H1 (cell line): ENCODE measurements at regions not wholly inside any gene's neighbourhood (a gene's known extent, or its start where the extent isn't known, plus 50 kb on each side); places are given as distances from the start of the nearest gene placed in this dataset.

Experiments used
- CTCF ChIA-PET: fragments of 300-600 bp; sonication (Branson Sonifier 250); formaldehyde crosslinking; loops from one replicate; lab custom pipeline; 2021; ENCODE audit not compliant: partially characterized antibody; lab: Charles Lee
- POLR2A ChIA-PET: fragments of 300-600 bp; sonication (Branson Sonifier 250); formaldehyde crosslinking; loops from one replicate; lab custom pipeline; 2021; ENCODE audit warnings: inconsistent platforms; ENCODE audit not compliant: partially characterized antibody; lab: Charles Lee
- DNase-seq, 2 experiments: peaks; one replicate each; pipeline versions ENCODE4 v3.0.0 to v3.0.0-alpha.2; 2010 to 2022; ENCODE audit warnings: low spot score in 2 of 2, low read depth in 1 of 2, mixed read lengths in 1 of 2
- FAIRE-seq: peaks from 2 replicates; lab custom pipeline; 2011; peaks lifted over from hg19 to GRCh38; lab: Jason Lieb, UNC
- H2AFZ ChIP-seq: 2 replicates; pipeline ENCODE4 v1.8.1; 2012; ENCODE audit warnings: low read length, inconsistent platforms
- H2AK5ac ChIP-seq: 2 replicates; pipeline ENCODE4 v1.6.1; 2013; ENCODE audit warnings: low read depth, low read length
- H2BK120ac ChIP-seq: replicated peaks from 2 replicates; pipeline ENCODE3; 2013; ENCODE audit warnings: low read depth, low read length, inconsistent platforms
- H2BK12ac ChIP-seq: 2 replicates; pipeline ENCODE4 v1.6.1; 2013; ENCODE audit warnings: low read depth, low read length
- H2BK15ac ChIP-seq: 2 replicates; pipeline ENCODE4 v1.6.1; 2013; ENCODE audit warnings: low read length
- H2BK20ac ChIP-seq: 2 replicates; pipeline ENCODE4 v1.6.1; 2013; ENCODE audit warnings: low read length
- H2BK5ac ChIP-seq: 2 replicates; pipeline ENCODE4 v1.6.1; 2013; ENCODE audit warnings: low read depth, low read length
- H3K14ac ChIP-seq: 2 replicates; pipeline ENCODE4 v1.6.1; 2013; ENCODE audit warnings: inconsistent platforms; ENCODE audit not compliant: insufficient read length
- H3K18ac ChIP-seq: 2 replicates; pipeline ENCODE4 v1.6.1; 2013; ENCODE audit warnings: low read length; ENCODE audit errors: extremely low read depth
- H3K23ac ChIP-seq: 2 replicates; pipeline ENCODE4 v1.6.1; 2013; ENCODE audit warnings: inconsistent platforms; ENCODE audit not compliant: insufficient read length
- H3K23me2 ChIP-seq: 2 replicates; pipeline ENCODE4 v1.6.1; 2013; ENCODE audit warnings: low read depth, low read length
- H3K27ac ChIP-seq: 2 replicates; pipeline ENCODE4 v1.6.1; 2011; ENCODE audit warnings: low read depth, low read length, inconsistent platforms
- H3K27me3 ChIP-seq, 4 experiments: replicated peaks in 1 of 4; 1 replicate in 1 of 4; 2 replicates in 3 of 4; pipeline versions ENCODE4 v1.6.1 to v1.8.1; 2011 to 2013; ENCODE audit warnings: low read length in 3 of 4, mild to moderate bottlenecking in 3 of 4, inconsistent platforms in 2 of 4, mixed read lengths in 2 of 4, moderate library complexity in 1 of 4; ENCODE audit not compliant: control insufficient read depth in 3 of 4, insufficient read depth in 3 of 4; ENCODE audit errors: extremely low read depth in 1 of 4
- H3K36me3 ChIP-seq, 4 experiments: 2 replicates each; pipeline versions ENCODE4 v1.6.1 to v1.8.1; 2011 to 2013; ENCODE audit warnings: mild to moderate bottlenecking in 4 of 4, low read length in 3 of 4, moderate library complexity in 2 of 4, control low read depth in 1 of 4, inconsistent platforms in 1 of 4; ENCODE audit not compliant: insufficient read depth in 4 of 4, control insufficient read depth in 2 of 4
- H3K4ac ChIP-seq: replicated peaks from 2 replicates; pipeline ENCODE3; 2013; ENCODE audit warnings: low read length, low read depth, mixed read lengths, inconsistent platforms; ENCODE audit not compliant: insufficient read length
- H3K4me1 ChIP-seq, 4 experiments: replicated peaks in 1 of 4; 1 replicate in 1 of 4; 2 replicates in 3 of 4; pipeline versions ENCODE4 v1.6.1 to v1.8.1; 2011 to 2013; ENCODE audit warnings: low read length in 3 of 4, inconsistent platforms in 2 of 4, mixed read lengths in 1 of 4; ENCODE audit not compliant: insufficient read depth in 4 of 4, control insufficient read depth in 3 of 4
- H3K4me2 ChIP-seq, 2 experiments: 2 replicates each; pipeline versions ENCODE4 v1.6.1 to v1.8.1; 2011 to 2013; ENCODE audit warnings: low read depth in 2 of 2, low read length in 2 of 2, control low read depth in 1 of 2, inconsistent platforms in 1 of 2, mild to moderate bottlenecking in 1 of 2; ENCODE audit not compliant: insufficient read depth in 1 of 2
- H3K4me3 ChIP-seq, 4 experiments: fragments of 200-600, 300-600 bp in 1 of 4; sonication (generic), shearing (Covaris generic), sonication (Bioruptor Twin) in 1 of 4; 2 replicates each; pipeline versions ENCODE4 v1.5.1 to v1.8.1; 2011 to 2016; ENCODE audit warnings: low read length in 4 of 4, low read depth in 3 of 4, control low read depth in 2 of 4, inconsistent platforms in 2 of 4, mild to moderate bottlenecking in 2 of 4, mixed read lengths in 1 of 4, moderate library complexity in 1 of 4; ENCODE audit not compliant: insufficient read depth in 2 of 4; ENCODE audit errors: extremely low read depth in 1 of 4
- H3K56ac ChIP-seq: replicated peaks from 2 replicates; pipeline ENCODE3; 2013; ENCODE audit warnings: low read depth, mild to moderate bottlenecking, mixed read lengths, low read length, inconsistent platforms; ENCODE audit not compliant: insufficient read length
- H3K79me1 ChIP-seq: 2 replicates; pipeline ENCODE4 v1.6.1; 2013; ENCODE audit warnings: low read depth, low read length, control low read depth
- H3K79me2 ChIP-seq, 2 experiments: 2 replicates each; pipeline versions ENCODE4 v1.6.1 to v1.8.1; 2012 to 2013; ENCODE audit warnings: low read length in 2 of 2, mild to moderate bottlenecking in 2 of 2, inconsistent platforms in 1 of 2; ENCODE audit not compliant: insufficient read depth in 2 of 2, control insufficient read depth in 1 of 2
- H3K9ac ChIP-seq, 4 experiments: replicated peaks in 1 of 4; 1 replicate in 1 of 4; 2 replicates in 3 of 4; pipeline versions ENCODE4 v1.6.1 to v1.8.1; 2011 to 2013; ENCODE audit warnings: low read depth in 3 of 4, low read length in 3 of 4, control low read depth in 2 of 4, mild to moderate bottlenecking in 2 of 4, moderate library complexity in 2 of 4, inconsistent platforms in 1 of 4; ENCODE audit errors: extremely low read depth in 1 of 4
- H3K9me3 ChIP-seq, 2 experiments: 2 replicates each; pipeline versions ENCODE4 v1.6.1 to v1.8.1; 2012 to 2013; ENCODE audit warnings: mild to moderate bottlenecking in 2 of 2, moderate library complexity in 2 of 2, control low read depth in 1 of 2, inconsistent platforms in 1 of 2, low read depth in 1 of 2, low read length in 1 of 2, mixed read lengths in 1 of 2; ENCODE audit not compliant: insufficient read depth in 2 of 2
- H4K20me1 ChIP-seq, 2 experiments: replicated peaks in 1 of 2; 2 replicates each; pipeline versions ENCODE3 to v1.8.1; 2011 to 2013; ENCODE audit warnings: inconsistent platforms in 2 of 2, low read length in 2 of 2, mild to moderate bottlenecking in 1 of 2; ENCODE audit not compliant: insufficient read depth in 2 of 2, control insufficient read depth in 1 of 2
- H4K5ac ChIP-seq: 2 replicates; pipeline ENCODE4 v1.6.1; 2013; ENCODE audit warnings: low read length, low read depth, mixed read lengths, inconsistent platforms; ENCODE audit not compliant: insufficient read length
- H4K8ac ChIP-seq: 2 replicates; pipeline ENCODE4 v1.8.0; 2013; ENCODE audit warnings: mild to moderate bottlenecking, moderate library complexity, low read length, inconsistent platforms; ENCODE audit not compliant: insufficient read depth; ENCODE audit errors: extremely low read depth
- H4K91ac ChIP-seq: replicated peaks from 2 replicates; pipeline ENCODE3; 2013; ENCODE audit warnings: low read length, mixed read lengths, inconsistent platforms; ENCODE audit not compliant: insufficient read length
- CHD1 ChIP-seq: IDR thresholded peaks from 2 replicates; pipeline ENCODE4 v1.6.1; 2012; ENCODE audit warnings: low read depth, low read length, improper control_type of control experiment
- CREB1 ChIP-seq: IDR thresholded peaks from 2 replicates; pipeline ENCODE4 v1.6.1; 2012; ENCODE audit warnings: inconsistent platforms
- EP300 ChIP-seq, 2 experiments: IDR thresholded peaks; 1 replicate in 1 of 2; 2 replicates in 1 of 2; pipeline ENCODE4 v1.6.1; 2011 to 2012; ENCODE audit warnings: low read depth in 2 of 2, low read length in 2 of 2, mild to moderate bottlenecking in 2 of 2, borderline replicate concordance in 1 of 2, inconsistent platforms in 1 of 2, moderate library complexity in 1 of 2
- EZH2 ChIP-seq: fragments of 200-600 bp; sonication (generic); IDR thresholded peaks from 2 replicates; pipeline ENCODE4 v1.7.1; 2012; ENCODE audit warnings: low read depth, mild to moderate bottlenecking, moderate library complexity, low read length, inconsistent platforms; ENCODE audit not compliant: severe bottlenecking
- NANOG ChIP-seq: IDR thresholded peaks from 2 replicates; pipeline ENCODE4 v1.6.1; 2011; ENCODE audit warnings: low read length, low read depth, mild to moderate bottlenecking, inconsistent platforms; ENCODE audit not compliant: insufficient read depth, poor library complexity, severe bottlenecking
- POLR2A ChIP-seq, 2 experiments: IDR thresholded peaks; 1 replicate in 1 of 2; 2 replicates in 1 of 2; pipeline ENCODE4 v1.6.1; 2011; ENCODE audit warnings: low read depth in 2 of 2, low read length in 2 of 2, mild to moderate bottlenecking in 2 of 2; ENCODE audit errors: control extremely low read depth in 1 of 2
- RBBP5 ChIP-seq: IDR thresholded peaks from 2 replicates; pipeline ENCODE4 v1.7.1; 2012; ENCODE audit warnings: low read depth, mild to moderate bottlenecking, inconsistent platforms, low read length, moderate library complexity, borderline replicate concordance
- RXRA ChIP-seq: IDR thresholded peaks from 2 replicates; pipeline ENCODE4 v1.6.1; 2011; ENCODE audit warnings: low read depth, mild to moderate bottlenecking, low read length, moderate library complexity; ENCODE audit not compliant: insufficient read depth
- SAP30 ChIP-seq: fragments of 300-600 bp; sonication (generic); IDR thresholded peaks from 2 replicates; pipeline ENCODE4 v1.7.1; 2012; ENCODE audit warnings: low read length, moderate library complexity, mild to moderate bottlenecking, inconsistent platforms; ENCODE audit not compliant: insufficient read depth, insufficient replicate concordance
- SIX5 ChIP-seq: IDR thresholded peaks from 2 replicates; pipeline ENCODE4 v1.6.1; 2011; ENCODE audit warnings: mild to moderate bottlenecking, low read depth, low read length
- SP4 ChIP-seq: IDR thresholded peaks from 2 replicates; pipeline ENCODE4 v1.6.1; 2012; ENCODE audit warnings: low read length, inconsistent platforms
- SRF ChIP-seq: IDR thresholded peaks from 2 replicates; pipeline ENCODE4 v1.6.1; 2011; ENCODE audit warnings: mild to moderate bottlenecking, low read depth, low read length, moderate library complexity
- SUZ12 ChIP-seq: fragments of 200-600 bp; sonication (generic); IDR thresholded peaks from 2 replicates; pipeline ENCODE4 v1.6.1; 2012; ENCODE audit warnings: mild to moderate bottlenecking, inconsistent platforms, low read length, moderate library complexity, mixed read lengths
- TAF7 ChIP-seq: optimal IDR thresholded peaks from 2 replicates; pipeline ENCODE3; 2011; ENCODE audit warnings: low read depth, mild to moderate bottlenecking, inconsistent platforms, low read length, moderate library complexity, borderline replicate concordance
- YY1 ChIP-seq: IDR thresholded peaks from 2 replicates; pipeline ENCODE4 v1.6.1; 2011; ENCODE audit warnings: low read depth, mild to moderate bottlenecking, low read length
- WGBS, 2 experiments: shearing (Covaris generic) in 1 of 2; methylation state at CpG; one replicate each; pipeline versions ENCODE4 v1.1.6 to v1.1.7; 2013 to 2015; ENCODE audit warnings: low lambda C conversion rate in 2 of 2, mixed read lengths in 2 of 2, inconsistent platforms in 1 of 2, low coverage in 1 of 2, missing lambda C conversion rate in 1 of 2; ENCODE audit not compliant: insufficient replicate concordance in 2 of 2, insufficient coverage in 1 of 2, insufficient read length in 1 of 2; ENCODE audit errors: extremely low coverage in 1 of 2, missing lambda C conversion rate in 1 of 2; 5-methylcytosine and 5-hydroxymethylcytosine counted together

DNA sequence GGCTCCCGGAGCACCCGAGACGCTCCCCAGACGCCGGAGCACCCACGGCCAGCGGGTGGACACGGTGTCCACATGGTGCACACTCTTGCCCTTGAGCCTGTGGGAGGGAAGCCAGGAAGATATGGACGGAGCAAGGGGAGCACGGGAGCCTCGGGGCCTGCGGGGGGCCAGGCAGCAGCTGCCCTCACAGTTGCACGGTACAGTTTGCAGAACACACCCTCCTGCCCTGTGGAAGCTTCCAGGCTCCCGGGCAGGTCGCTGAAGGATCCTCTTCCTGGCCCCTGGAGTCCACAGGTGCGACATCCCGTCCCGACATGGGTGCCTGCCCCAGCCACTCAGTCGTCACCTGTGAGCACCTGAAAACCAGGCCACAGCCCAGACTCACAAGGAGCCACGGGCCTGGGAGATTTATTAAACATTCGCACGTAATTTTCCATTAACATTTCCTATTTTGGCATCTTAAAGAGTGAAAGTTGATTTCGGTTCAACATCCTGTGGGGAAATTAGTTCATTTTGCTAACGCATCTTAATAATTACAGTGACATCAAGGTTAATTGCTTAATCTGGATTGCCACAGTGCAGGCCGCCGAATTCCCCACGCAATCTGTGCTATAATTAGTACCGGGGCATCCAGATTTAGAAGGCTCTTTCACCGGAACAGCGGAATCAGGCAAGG lies 253.3 kb downstream of the BRD1 start:
- no peaks in the 10 kb centered on the region for H3K79me2 ChIP-seq
- DNase-seq: no peak

More for the DNA sequence above, 253.3 kb downstream of the BRD1 start:
- H2AFZ ChIP-seq: no peak overlapping the region
- H4K8ac ChIP-seq: no peak overlapping the region
- no peak overlapping the region for H3K9ac ChIP-seq
- no peaks in the 10 kb centered on the region for H3K9me3 ChIP-seq
- TF ChIP-seq EP300 (IDR thresholded peaks at IDR 0.05; ENCODE audit: borderline replicate concordance in 1 of 2, low read depth in 2 of 2, low read length in 2 of 2) (no peak), CHD1 (no peak), RBBP5 (no peak), SIX5 (no peak), TAF7 (no peak), SAP30 (no peak), POLR2A (IDR thresholded peaks at IDR 0.05; ENCODE audit: control extremely low read depth in 1 of 2, low read depth in 2 of 2, low read length in 2 of 2) (no peak), RXRA (no peak), CREB1 (no peak), NANOG (no peak), EZH2 (no peak), SUZ12 (no peak), YY1 (no peak), SP4 (no peak), SRF (no peak)
- TF ChIP-seq, all 59 proteins: peak for 0
- Histone ChIP-seq H2BK5ac (no peak overlapping the region), H3K23me2 (peaks cover 4% of the 10 kb centered on the region; the same call in 1 of the 2 replicates), H3K4ac (no peak overlapping the region), H3K36me3 (no peaks in the 10 kb centered on the region), H2BK15ac (no peak overlapping the region), H3K4me2 (no peak overlapping the region), H3K14ac (no peak overlapping the region), H2BK12ac (no peak overlapping the region), H4K20me1 (no peaks in the 10 kb centered on the region), H4K91ac (no peak overlapping the region), H3K23ac (no peak overlapping the region), H3K56ac (no peak overlapping the region), H2BK120ac (no peak overlapping the region), H3K4me3 (no peak overlapping the region), H3K4me1 (no peaks in the 10 kb centered on the region), H2AK5ac (no peak overlapping the region), H4K5ac (no peak overlapping the region), H2BK20ac (no peak overlapping the region), H3K79me1 (no peaks in the 10 kb centered on the region), H3K27ac (no peak overlapping the region), H3K27me3 (no peaks in the 10 kb centered on the region), H3K18ac (no peak overlapping the region)
- CTCF ChIA-PET: no interaction called here
- no peak for FAIRE-seq
- WGBS, 2 experiments: 94% methylated on average over 28 of the region's 30 CpGs; no CpG with 5 or more reads in 1 of the 2 experiments
- POLR2A ChIA-PET: no interaction called here
